ENCODE measurements at regions not wholly inside any gene's neighbourhood (a gene's known extent, or its start where the extent isn't known, plus 50 kb on each side); places are given as distances from the start of the nearest gene placed in this dataset.

GRCh38 chrX:68917799-68918198 lies 89.0 kb downstream of the EFNB1 start:
- Histone ChIP-seq H3K36me3 (ENCODE audit: control insufficient read depth in 2 of 2, insufficient read depth in 2 of 2, low read length in 1 of 2) (no peaks in the 10 kb centered on the region), H3K4me2 (ENCODE audit: control insufficient read depth, insufficient read depth) (no peak overlapping the region), H3K9ac (ENCODE audit: control insufficient read depth, insufficient read depth, low read length) (no peak overlapping the region), H3K4me3 (no peak overlapping the region), H3K79me2 (ENCODE audit: control insufficient read depth, insufficient read depth, low read length) (no peaks in the 10 kb centered on the region), H2AFZ (ENCODE audit: control insufficient read depth, low read depth, low read length) (no peak overlapping the region), H3K27me3 (replicated peaks in 1 of 2; ENCODE audit: control insufficient read depth in 2 of 2, insufficient read depth in 2 of 2, low read length in 1 of 2) (no peaks in the 10 kb centered on the region; a peak in 1 of 4 replicates), H3K9me3 (replicated peaks; ENCODE audit: control insufficient read depth, insufficient read depth, low read length) (no peaks in the 10 kb centered on the region), H4K20me1 (ENCODE audit: control insufficient read depth, insufficient read depth) (no peaks in the 10 kb centered on the region), H3K4me1 (ENCODE audit: control insufficient read depth, insufficient read depth, low read length) (no peaks in the 10 kb centered on the region), H3K27ac (ENCODE audit: control insufficient read depth, insufficient read depth) (no peak overlapping the region)
- no peak for FAIRE-seq
- SMC1A ChIA-PET (ENCODE audit: uncharacterized antibody, unreplicated experiment) = no interaction called here
- TF ChIP-seq CBX3 (IDR thresholded peaks at IDR 0.05; ENCODE audit: borderline replicate concordance, low read depth) = no peak
- no peak for TF ChIP-seq MXI1 (IDR thresholded peaks at IDR 0.05; ENCODE audit: low read depth, low read length)
- TF ChIP-seq ZBTB33 (IDR thresholded peaks at IDR 0.05) = no peak
- no peak for TF ChIP-seq CBFB (IDR thresholded peaks at IDR 0.05; ENCODE audit: low read depth)
- TF ChIP-seq MTA2 (IDR thresholded peaks at IDR 0.05; ENCODE audit: low read depth) = no peak
- no peak for TF ChIP-seq POLR2AphosphoS5 (IDR thresholded peaks at IDR 0.05; ENCODE audit: low read length)
- no peak for TF ChIP-seq ZNF274 (IDR thresholded peaks at IDR 0.05; ENCODE audit: insufficient read depth, insufficient read length)
- TF ChIP-seq CHD4 (IDR thresholded peaks at IDR 0.05) = no peak
- no peak for TF ChIP-seq BACH1 (IDR thresholded peaks at IDR 0.05; ENCODE audit: borderline replicate concordance)
- TF ChIP-seq ESRRA (IDR thresholded peaks at IDR 0.05; ENCODE audit: low read length) = no peak
- no peak for TF ChIP-seq NR2C1 (IDR thresholded peaks at IDR 0.05)
- TF ChIP-seq JUNB (IDR thresholded peaks at IDR 0.05) = no peak
- CTCF ChIA-PET = no interaction called here
- POLR2A ChIA-PET = no interaction called here
- in situ Hi-C loops (cut with MboI) = no loop called here
- intact Hi-C loops (cut with micrococcal nuclease; ENCODE audit: unreplicated experiment) = no loop called here
- DNase-seq (ENCODE audit: low read depth, low spot score) = no peak
- no TSS peak for BruUV-seq (replicated peaks)
- no peak for ATAC-seq
- RAD21 ChIA-PET (ENCODE audit: unreplicated experiment) = interaction anchor here (1.9 kb wide), 1 partner anchor 90 kb away, joined by 9 read pairs; the partner anchor contains the start of gene EFNB1

Measured in GM12878 (cell line).